Neural cell (in vitro differentiated cells): ENCODE measurements at regions not wholly inside any gene's neighbourhood (a gene's known extent, or its start where the extent isn't known, plus 50 kb on each side); places are given as distances from the start of the nearest gene placed in this dataset.

ENCODE experiments used
- H2AFZ ChIP-seq: fragments of 200-600, 300-800 bp; sonication (generic), shearing (Covaris generic); 2 replicates; pipeline ENCODE4 v1.6.0; 2014; ENCODE audit warnings: low read depth, mild to moderate bottlenecking, antibody characterized with exemption, low read length, moderate library complexity
- H3F3A ChIP-seq: fragments of 200-600 bp; shearing (Covaris generic); 2 replicates; pipeline ENCODE4 v1.6.1; 2016; ENCODE audit warnings: mild to moderate bottlenecking, moderate library complexity, mixed read lengths, antibody characterized with exemption, low read length; ENCODE audit not compliant: insufficient read depth, poor library complexity, severe bottlenecking
- H3K27ac ChIP-seq: fragments of 200-600, 300-800 bp; sonication (generic), shearing (Covaris generic); 2 replicates; pipeline ENCODE4 v1.5.1; 2014; ENCODE audit warnings: mild to moderate bottlenecking, low read length, moderate library complexity
- H3K27me3 ChIP-seq: fragments of 300-800, 200-600 bp; sonication (generic), shearing (Covaris generic); 2 replicates; pipeline ENCODE4 v1.6.0; 2014; ENCODE audit warnings: mild to moderate bottlenecking, low read depth, low read length, moderate library complexity; ENCODE audit not compliant: insufficient read depth
- H3K36me3 ChIP-seq: fragments of 300-800, 200-600 bp; sonication (generic), shearing (Covaris generic); 2 replicates; pipeline ENCODE4 v1.5.1; 2014; ENCODE audit warnings: mild to moderate bottlenecking, antibody characterized with exemption, low read length, moderate library complexity; ENCODE audit not compliant: insufficient read depth
- H3K4me2 ChIP-seq: fragments of 300-800, 200-600 bp; sonication (generic), shearing (Covaris generic); 2 replicates; pipeline ENCODE4 v1.6.0; 2014; ENCODE audit warnings: mild to moderate bottlenecking, low read length
- H3K4me3 ChIP-seq: fragments of 300-800, 200-600 bp; sonication (generic), shearing (Covaris generic); 2 replicates; pipeline ENCODE4 v1.5.1; 2014; ENCODE audit warnings: mild to moderate bottlenecking, low read length, moderate library complexity
- H3K79me2 ChIP-seq: fragments of 200-600 bp; shearing (Covaris generic); replicated peaks from 2 replicates; pipeline ENCODE4 v1.6.0; 2014; ENCODE audit warnings: mild to moderate bottlenecking, low read length, moderate library complexity; ENCODE audit not compliant: insufficient read depth
- H3K9ac ChIP-seq: fragments of 300-800, 200-600 bp; sonication (generic), shearing (Covaris generic); 2 replicates; pipeline ENCODE4 v1.6.1; 2016; ENCODE audit warnings: mild to moderate bottlenecking, low read length, mixed read lengths
- H3K9me2 ChIP-seq: fragments of 200-600 bp; shearing (Covaris generic); 2 replicates; pipeline ENCODE4 v1.6.1; 2016; ENCODE audit warnings: mild to moderate bottlenecking, low read length, mixed read lengths; ENCODE audit not compliant: insufficient read depth
- H3K9me3 ChIP-seq: fragments of 200-600, 300-800 bp; sonication (generic), shearing (Covaris generic); 2 replicates; pipeline ENCODE4 v1.6.1; 2016; ENCODE audit warnings: mild to moderate bottlenecking, mixed run types, low read length, moderate library complexity, mixed read lengths
- H4K20me1 ChIP-seq: fragments of 200-600 bp; shearing (Covaris generic); 2 replicates; pipeline ENCODE4 v1.6.1; 2016; ENCODE audit warnings: mild to moderate bottlenecking, mixed run types; ENCODE audit not compliant: insufficient read depth
- EP300 ChIP-seq: fragments of 450-650 bp; conservative IDR thresholded peaks from 2 replicates; pipeline ENCODE4 v1.6.1; 2014; ENCODE audit warnings: antibody characterized with exemption, mild to moderate bottlenecking, moderate library complexity; ENCODE audit not compliant: poor library complexity, severe bottlenecking
- EZH2 ChIP-seq: fragments of 200-600, 300-800 bp; shearing (Covaris generic), sonication (generic); IDR thresholded peaks from 2 replicates; pipeline ENCODE4 v1.6.1; 2014; ENCODE audit warnings: antibody characterized with exemption, low read length, borderline replicate concordance, mild to moderate bottlenecking; ENCODE audit not compliant: insufficient read depth, poor library complexity, severe bottlenecking
- MXI1 ChIP-seq: fragments of 450-650 bp; conservative IDR thresholded peaks from 2 replicates; pipeline ENCODE4 v1.6.1; 2014; ENCODE audit warnings: antibody characterized with exemption, mild to moderate bottlenecking; ENCODE audit not compliant: poor library complexity, severe bottlenecking
- POLR2AphosphoS5 ChIP-seq: IDR thresholded peaks from 2 replicates; pipeline ENCODE4 v1.6.1; 2012
- RAD21 ChIP-seq: fragments of 450-650 bp; conservative IDR thresholded peaks from 2 replicates; pipeline ENCODE4 v1.6.1; 2014; ENCODE audit warnings: antibody characterized with exemption, mild to moderate bottlenecking, moderate library complexity
- SMC3 ChIP-seq: fragments of 450-650 bp; conservative IDR thresholded peaks from 2 replicates; pipeline ENCODE4 v1.6.1; 2014; ENCODE audit warnings: antibody characterized with exemption, mild to moderate bottlenecking, moderate library complexity; ENCODE audit not compliant: poor library complexity
- TAF1 ChIP-seq: IDR thresholded peaks from 2 replicates; pipeline ENCODE4 v1.6.1; 2012; ENCODE audit warnings: low read depth
- TF ChIP-seq, protein P1 (sequence below): IDR thresholded peaks from 2 replicates; pipeline ENCODE4 v1.6.1; 2012; ENCODE audit warnings: borderline replicate concordance
- TF ChIP-seq, protein P2 (sequence below): fragments of 450-650 bp; IDR thresholded peaks from 2 replicates; pipeline ENCODE4 v1.5.1; 2014; ENCODE audit warnings: antibody characterized with exemption, mild to moderate bottlenecking, moderate library complexity; ENCODE audit not compliant: poor library complexity, severe bottlenecking

- H3K27me3 ChIP-seq = no peaks in the 10 kb centered on the region
- no peak overlapping the region for H2AFZ ChIP-seq
- no peaks in the 10 kb centered on the region for H3K9me2 ChIP-seq
- H4K20me1 ChIP-seq = no peaks in the 10 kb centered on the region
- H3K9me3 ChIP-seq = no peaks in the 10 kb centered on the region
- TF ChIP-seq MXI1 (no peak), TAF1 (no peak), SMC3 (no peak), POLR2AphosphoS5 (no peak), EZH2 (no peak), EP300 (no peak), RAD21 (no peak)
- TF ChIP-seq, protein P1, sequence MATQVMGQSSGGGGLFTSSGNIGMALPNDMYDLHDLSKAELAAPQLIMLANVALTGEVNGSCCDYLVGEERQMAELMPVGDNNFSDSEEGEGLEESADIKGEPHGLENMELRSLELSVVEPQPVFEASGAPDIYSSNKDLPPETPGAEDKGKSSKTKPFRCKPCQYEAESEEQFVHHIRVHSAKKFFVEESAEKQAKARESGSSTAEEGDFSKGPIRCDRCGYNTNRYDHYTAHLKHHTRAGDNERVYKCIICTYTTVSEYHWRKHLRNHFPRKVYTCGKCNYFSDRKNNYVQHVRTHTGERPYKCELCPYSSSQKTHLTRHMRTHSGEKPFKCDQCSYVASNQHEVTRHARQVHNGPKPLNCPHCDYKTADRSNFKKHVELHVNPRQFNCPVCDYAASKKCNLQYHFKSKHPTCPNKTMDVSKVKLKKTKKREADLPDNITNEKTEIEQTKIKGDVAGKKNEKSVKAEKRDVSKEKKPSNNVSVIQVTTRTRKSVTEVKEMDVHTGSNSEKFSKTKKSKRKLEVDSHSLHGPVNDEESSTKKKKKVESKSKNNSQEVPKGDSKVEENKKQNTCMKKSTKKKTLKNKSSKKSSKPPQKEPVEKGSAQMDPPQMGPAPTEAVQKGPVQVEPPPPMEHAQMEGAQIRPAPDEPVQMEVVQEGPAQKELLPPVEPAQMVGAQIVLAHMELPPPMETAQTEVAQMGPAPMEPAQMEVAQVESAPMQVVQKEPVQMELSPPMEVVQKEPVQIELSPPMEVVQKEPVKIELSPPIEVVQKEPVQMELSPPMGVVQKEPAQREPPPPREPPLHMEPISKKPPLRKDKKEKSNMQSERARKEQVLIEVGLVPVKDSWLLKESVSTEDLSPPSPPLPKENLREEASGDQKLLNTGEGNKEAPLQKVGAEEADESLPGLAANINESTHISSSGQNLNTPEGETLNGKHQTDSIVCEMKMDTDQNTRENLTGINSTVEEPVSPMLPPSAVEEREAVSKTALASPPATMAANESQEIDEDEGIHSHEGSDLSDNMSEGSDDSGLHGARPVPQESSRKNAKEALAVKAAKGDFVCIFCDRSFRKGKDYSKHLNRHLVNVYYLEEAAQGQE = no peak
- TF ChIP-seq, protein P2, sequence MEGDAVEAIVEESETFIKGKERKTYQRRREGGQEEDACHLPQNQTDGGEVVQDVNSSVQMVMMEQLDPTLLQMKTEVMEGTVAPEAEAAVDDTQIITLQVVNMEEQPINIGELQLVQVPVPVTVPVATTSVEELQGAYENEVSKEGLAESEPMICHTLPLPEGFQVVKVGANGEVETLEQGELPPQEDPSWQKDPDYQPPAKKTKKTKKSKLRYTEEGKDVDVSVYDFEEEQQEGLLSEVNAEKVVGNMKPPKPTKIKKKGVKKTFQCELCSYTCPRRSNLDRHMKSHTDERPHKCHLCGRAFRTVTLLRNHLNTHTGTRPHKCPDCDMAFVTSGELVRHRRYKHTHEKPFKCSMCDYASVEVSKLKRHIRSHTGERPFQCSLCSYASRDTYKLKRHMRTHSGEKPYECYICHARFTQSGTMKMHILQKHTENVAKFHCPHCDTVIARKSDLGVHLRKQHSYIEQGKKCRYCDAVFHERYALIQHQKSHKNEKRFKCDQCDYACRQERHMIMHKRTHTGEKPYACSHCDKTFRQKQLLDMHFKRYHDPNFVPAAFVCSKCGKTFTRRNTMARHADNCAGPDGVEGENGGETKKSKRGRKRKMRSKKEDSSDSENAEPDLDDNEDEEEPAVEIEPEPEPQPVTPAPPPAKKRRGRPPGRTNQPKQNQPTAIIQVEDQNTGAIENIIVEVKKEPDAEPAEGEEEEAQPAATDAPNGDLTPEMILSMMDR = no peak
- no peaks in the 10 kb centered on the region for H3K79me2 ChIP-seq
- H3K36me3 ChIP-seq = no peaks in the 10 kb centered on the region
- H3K4me3 ChIP-seq = no peak overlapping the region
- no peak overlapping the region for H3K27ac ChIP-seq
- H3K4me2 ChIP-seq = no peak overlapping the region
- no peak overlapping the region for H3K9ac ChIP-seq
- no peaks in the 10 kb centered on the region for H3F3A ChIP-seq
Observed at GRCh38 chr6:168925671-168926070, 328.0 kb downstream of the THBS2 start.

DNA sequence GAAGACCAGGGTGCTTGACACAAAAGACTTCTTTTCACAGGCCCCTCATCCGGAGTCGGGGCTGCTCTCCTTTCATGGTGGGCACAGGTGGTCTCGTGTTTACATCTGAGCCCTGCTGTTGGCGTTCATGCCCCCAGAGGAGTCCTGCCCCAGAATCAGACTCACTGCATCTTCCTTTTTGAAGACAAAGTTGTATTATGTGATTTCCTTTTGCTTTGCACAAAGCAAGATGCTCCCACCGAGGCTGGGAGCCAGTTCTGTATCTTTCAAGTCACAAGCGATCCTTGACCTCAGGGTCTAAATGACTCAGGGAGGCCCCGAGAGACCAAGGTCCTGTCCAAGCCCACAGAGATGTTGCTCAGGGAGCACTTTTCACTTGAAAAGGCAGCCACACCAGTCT, 330.5 kb downstream of the THBS2 start:
- Histone ChIP-seq H3K79me2 (no peaks in the 10 kb centered on the region), H3K4me2 (no peak overlapping the region), H3K27ac (no peak overlapping the region), H3K36me3 (no peaks in the 10 kb centered on the region), H2AFZ (no peak overlapping the region), H3K9ac (no peak overlapping the region), H3F3A (no peaks in the 10 kb centered on the region), H3K27me3 (no peaks in the 10 kb centered on the region), H3K4me3 (no peak overlapping the region), H3K9me3 (no peaks in the 10 kb centered on the region), H4K20me1 (no peaks in the 10 kb centered on the region), H3K9me2 (no peaks in the 10 kb centered on the region)
- TF ChIP-seq RAD21 (no peak), TAF1 (no peak), SMC3 (no peak), EZH2 (no peak), POLR2AphosphoS5 (no peak), MXI1 (no peak), EP300 (no peak)
- TF ChIP-seq, protein P1 = no peak
- TF ChIP-seq, protein P2 = no peak
